ENCODE measurements at regions not wholly inside any gene's neighbourhood (a gene's known extent, or its start where the extent isn't known, plus 50 kb on each side); places are given as distances from the start of the nearest gene placed in this dataset.

DNA sequence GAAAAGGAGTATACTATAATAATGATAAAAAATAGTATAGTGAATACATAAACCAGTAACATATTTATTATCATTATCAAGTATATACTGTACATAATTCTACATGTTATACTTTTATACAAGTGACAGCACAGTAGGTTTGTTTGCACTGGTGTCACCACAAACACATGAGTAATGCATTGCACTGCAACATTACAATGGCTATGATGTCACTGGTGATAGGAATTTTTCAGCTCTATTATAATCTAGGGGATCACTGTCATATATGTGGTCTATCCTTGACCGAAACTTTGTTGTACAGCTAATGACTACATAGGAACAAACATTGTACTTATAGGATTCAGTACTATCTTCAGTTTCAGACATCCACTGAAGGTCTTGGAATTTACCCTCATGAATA lies 165.8 kb upstream of the SYT1 start:
- DNase-seq (ENCODE audit: low spot score) = no peak

DNA sequence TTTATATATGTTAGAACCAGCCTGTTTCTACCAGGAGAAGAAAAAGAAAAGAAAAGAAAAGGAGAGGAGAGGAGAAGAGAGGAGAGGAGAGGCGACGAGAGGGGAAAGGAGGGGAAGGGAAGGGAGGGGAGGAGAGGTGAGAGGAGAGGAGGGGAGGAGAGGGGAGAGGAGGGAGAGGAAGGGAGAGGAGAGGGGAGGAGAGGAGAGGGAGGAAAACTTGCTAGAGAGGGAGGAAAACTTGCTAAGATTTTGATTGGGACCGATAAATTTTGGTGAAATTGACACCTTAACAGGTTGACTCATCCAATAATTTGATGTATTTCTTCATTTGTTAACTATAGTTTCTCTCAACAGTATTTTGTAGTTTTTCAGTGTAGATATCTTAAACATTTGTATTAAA lies 164.0 kb upstream of the SYT1 start:
- no peak for DNase-seq (ENCODE audit: low spot score)

DNA sequence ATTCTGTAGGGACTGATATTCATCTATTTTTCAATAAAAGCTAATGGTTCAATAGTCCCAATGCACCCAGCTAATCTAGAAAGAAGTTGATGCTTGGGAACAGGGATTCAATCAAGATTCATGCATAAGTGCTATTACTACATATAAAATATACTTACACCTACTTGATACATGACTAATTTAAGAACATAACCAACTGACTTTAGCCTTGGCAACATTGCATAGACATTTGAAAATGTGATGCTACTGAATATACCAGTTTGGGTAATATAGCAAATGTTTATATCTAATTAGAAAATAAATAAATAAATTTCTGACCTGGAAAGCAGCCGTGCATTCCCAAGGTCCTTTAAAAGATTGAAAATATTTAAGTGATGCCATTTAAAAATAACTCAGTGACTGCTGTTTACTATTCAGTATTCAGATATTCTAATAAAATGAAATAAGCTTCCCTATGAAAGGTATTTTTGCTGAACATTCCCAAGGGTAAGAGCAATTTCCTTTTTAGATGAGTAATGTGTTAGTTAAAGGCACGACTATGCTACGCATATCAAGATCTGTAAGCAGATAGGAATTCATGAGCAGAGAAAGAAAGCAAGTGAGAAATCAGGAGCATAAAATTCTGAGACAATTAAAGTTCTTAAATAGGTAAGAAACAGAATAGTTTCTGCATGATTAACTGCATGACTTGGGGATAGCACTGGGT lies 160.6 kb upstream of the SYT1 start:
- DNase-seq (ENCODE audit: low spot score) = peak; percentile 61

DNA sequence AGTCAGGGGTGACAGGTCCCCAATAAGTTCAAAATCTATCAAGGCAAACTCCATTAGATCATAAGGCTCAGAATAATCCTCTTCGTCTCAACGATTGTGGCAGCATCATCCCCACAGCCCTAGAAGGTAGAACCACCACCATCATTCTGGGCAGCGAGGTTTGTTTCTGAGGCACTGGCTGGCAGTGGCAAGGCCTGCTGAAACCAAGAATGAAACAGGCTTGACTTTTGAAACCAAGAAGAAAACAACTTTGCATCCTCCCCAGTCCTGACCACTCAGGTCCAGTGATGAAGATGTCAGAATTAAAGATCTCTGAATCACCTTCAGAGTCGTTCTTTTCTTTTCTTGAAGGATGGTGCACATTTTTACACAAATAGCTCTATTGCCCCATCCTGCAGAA lies 152.6 kb upstream of the SYT1 start:
- DNase-seq (ENCODE audit: low spot score) = no peak

DNA sequence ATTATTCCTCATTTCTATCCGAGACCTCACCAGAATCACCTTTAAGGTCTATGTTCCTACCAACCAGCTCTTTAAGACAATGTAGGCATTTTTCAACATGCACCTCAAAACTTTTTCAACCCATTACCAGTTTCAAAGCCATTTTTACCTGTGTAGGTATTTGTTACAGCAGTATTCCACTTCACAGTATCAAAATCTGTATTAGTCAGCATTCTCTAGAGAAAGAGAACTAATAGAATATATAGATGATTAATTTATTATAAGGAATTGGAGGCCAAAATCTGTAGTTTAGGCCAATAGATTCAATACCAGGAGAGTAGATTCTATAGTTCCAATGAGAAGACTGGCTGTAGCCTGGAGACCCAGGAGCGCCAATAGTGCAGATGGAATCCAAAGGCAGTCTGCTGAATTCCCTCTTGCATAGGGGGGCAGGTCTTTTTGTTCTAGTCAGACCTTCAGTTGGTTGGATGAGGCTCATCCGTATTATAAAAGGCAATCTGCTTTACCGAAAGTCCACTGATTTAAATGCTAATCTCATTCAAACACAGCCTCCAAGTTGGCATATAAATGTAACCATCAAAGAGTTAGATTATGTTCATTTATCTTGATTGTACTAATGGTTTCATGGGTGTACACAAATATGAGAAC lies 151.6 kb upstream of the SYT1 start:
- no peak for DNase-seq (ENCODE audit: low spot score)

DNA sequence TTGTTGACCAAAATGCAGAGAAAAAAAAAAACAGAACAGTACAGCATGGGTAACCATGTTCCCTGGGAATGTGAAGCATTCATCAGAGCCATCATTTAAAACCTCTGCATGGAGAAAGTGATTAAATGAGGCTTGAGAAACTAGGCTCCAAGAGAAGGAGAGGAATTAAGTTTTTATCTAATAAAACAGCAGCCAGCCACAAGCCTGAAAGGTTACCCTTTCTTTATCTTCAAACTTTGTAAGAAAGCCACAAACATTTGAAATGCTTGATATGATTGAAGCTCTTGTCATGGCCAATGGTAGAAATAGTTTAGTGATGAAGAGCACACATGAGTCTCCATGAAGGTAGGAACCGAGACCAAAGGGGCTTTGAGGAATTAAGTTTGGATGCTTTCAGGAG lies 144.9 kb upstream of the SYT1 start:
- DNase-seq (ENCODE audit: low spot score) = no peak

DNA sequence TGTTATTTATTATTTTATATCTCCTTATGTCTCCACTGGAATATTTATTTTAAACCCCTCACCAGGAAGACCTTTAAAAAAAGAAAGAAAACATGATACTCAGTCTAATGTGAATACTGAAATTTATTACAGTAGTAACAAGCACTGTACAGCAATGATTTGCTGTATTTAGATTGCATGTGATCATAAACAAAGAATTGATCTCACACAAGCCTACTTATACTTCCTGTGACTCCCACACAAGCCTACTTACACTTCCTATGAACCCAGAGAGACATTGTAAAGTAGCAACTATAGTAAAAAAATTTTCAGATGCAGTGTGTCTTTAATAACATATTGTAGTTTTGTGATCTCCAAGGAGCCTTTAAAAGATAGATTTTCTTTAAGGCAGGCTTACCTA lies 142.7 kb upstream of the SYT1 start:
- no peak for DNase-seq (ENCODE audit: low spot score)

DNA sequence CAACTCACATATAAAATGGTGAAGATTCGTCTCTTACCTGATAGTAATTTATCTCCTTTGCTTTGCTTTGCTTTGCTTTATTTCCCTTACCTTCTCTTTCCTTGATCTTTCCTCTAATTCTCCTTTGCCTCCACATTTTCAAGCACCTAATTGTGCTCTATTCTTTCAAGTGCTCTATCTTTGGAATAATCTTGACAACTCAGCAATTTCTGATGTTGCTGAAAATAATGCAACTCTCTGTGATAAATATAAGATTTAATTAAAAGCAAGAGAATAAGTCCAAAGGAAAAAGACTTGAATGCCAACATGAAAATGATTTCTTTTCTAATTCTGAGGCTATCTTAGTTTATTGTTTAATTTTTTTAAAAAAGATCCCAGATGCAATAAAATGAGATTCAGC lies 139.5 kb upstream of the SYT1 start:
- DNase-seq (ENCODE audit: low spot score) = no peak

DNA sequence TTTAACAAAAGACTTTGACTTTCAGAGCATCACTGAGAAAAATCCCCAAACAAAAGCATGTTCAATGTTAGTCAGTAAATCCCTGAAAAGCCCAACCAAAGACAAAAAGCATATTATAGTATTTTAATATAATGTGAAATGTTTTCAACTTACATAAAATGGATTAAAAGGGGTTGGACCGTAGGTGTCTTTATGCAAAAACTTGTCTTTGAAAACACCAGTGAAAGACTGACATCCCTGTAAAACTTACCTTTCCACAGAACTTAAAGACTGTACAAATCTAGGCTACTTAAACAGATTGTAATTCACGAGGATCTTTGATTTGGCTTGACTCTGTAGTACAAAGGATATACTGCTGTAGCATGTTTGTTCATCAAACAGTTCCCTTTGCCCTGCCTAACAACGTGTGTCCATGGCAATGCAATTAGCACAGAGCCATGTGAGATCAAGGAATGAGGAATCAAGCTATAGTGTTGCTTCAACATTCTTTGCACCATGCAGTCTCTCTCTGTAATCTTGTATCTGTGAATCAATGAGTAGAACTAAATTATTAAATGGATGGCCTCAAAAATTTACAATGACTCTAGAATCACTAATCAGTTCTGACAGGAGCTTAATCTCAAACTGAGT lies 138.5 kb upstream of the SYT1 start:
- DNase-seq (ENCODE audit: low spot score) = no peak

DNA sequence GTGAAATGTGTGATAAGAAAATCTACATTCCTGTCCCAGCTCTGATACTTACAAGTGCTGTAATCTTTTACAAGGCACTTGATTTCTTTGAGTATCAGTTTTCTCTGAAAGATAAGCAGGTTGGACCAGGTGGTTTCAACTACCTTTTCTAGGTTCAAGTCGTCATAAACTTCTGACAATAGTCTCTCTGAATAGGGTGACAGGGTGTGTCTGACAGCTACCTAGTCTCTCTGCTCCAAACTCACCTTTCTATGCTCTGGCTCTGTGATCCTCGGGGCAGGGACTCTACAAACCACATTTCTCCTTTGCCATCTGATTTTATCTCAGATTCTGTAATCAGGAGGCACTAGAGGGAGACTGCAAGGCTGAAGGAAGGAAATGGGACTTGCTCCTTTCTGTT lies 137.7 kb upstream of the SYT1 start:
- no peak for DNase-seq (ENCODE audit: low spot score)

DNA sequence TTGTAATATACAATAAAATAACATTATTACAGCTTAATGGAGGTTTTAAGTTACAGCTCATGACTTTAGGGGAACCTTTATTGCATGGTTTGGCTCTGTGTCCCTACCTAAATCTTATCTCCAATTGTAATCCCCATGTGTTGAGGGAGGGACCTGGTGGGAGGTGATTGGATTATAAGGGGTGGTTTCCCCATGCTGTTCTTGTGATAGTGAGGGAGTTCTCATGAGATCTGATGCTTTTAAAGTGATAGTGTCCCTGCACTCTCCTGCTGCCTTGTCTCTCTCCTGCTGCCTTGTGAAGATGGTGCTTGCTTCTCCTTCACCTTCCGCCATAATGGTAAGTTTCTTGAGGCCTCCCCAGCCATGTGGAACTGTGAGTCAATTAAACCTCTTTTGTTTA lies 132.1 kb upstream of the SYT1 start:
- no peak for DNase-seq (ENCODE audit: low spot score)

DNA sequence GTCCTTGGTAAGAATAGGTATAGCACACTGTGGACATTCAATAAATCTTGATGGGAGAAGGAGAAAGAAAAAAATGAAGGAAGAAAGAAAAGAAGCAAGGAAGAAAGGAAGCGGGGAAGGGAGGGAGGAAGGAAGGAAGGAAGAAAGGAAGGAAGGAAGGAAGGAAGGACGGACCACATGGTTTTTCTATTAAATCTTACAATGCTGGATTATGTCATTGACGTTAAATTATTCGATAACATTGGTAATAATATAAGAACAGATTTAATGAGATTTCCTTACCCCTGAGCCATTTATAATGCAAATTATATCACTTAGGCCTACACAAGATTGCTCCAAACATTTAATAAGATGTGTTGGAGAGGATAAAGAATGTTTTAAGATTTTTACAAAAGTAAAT lies 124.9 kb upstream of the SYT1 start:
- DNase-seq (ENCODE audit: low spot score) = no peak

DNA sequence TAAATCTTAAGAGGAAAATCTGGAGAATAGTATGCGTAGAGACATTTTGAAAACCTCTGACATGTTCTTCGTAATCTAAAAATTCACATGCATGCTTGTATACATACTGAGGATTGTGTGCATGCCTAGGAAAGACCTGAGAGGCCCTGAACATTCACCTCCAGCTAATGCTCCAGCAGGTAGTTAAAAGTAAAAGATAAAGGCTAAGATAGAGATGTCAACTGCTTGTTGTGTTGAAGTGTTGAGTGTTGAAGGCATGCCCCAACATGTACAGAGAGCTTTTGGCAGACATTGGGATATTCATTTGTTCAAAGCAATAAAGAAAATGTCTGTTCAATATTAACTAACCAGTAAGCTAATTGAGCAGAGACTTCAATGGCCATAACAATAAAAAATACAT lies 118.6 kb upstream of the SYT1 start:
- DNase-seq (ENCODE audit: low spot score) = no peak

DNA sequence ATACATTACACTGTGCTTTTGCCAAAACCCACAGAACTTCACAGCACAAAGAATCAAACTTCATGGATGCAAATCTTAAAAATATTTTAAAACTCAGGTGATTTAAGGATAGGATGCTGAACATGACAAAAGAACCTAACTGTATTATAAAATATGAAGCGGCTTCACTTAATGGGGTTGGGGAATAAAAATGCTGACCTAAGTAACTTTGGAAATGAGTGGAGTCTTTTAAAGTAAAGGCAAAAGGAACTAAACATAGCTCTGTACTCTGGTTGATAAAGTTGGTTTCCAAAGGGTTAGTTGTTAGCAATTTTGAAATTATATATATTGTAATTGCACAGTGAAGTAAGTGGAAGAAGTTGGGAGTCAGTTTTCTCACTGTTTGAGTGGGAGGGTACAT lies 111.5 kb upstream of the SYT1 start:
- no peak for DNase-seq (ENCODE audit: low spot score)

DNA sequence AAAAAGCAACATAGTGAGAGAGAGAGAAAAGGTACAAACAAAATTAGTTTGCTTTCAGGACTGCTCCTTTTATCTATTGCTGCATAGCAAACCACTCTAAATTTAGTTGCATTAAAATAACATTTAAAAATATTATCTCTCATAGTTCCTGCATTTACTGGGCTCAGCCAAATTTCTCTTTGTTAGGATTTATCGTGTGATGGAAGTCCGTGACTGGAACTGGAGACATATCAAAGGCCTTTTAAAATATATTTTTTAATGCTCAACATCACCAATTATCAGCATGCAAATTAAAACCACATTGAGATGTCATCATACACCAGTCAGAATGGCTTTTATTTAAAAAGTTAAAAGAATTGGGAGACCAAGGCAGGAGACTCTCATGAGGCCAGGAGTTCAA lies 107.6 kb upstream of the SYT1 start:
- DNase-seq (ENCODE audit: low spot score) = no peak

DNA sequence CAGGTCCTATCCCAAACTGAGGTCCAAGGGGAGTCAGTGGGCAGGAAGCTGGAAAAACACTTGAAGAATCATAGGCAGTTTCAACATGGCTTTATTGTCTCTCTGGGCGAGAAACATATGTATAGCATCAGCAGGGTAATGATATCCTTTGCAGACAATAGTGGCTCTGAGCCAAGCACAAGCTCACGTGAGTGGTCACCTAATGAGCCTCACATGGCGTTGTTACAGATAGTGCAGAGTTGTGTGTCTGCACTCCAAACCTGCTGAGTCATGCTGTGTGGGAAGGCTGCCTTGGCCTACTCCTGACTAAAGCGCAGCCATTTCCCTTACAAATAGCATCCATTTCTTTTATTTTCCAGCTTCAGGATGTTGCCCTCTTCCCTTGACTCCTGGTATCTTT lies 105.2 kb upstream of the SYT1 start:
- DNase-seq (ENCODE audit: low spot score) = no peak

DNA sequence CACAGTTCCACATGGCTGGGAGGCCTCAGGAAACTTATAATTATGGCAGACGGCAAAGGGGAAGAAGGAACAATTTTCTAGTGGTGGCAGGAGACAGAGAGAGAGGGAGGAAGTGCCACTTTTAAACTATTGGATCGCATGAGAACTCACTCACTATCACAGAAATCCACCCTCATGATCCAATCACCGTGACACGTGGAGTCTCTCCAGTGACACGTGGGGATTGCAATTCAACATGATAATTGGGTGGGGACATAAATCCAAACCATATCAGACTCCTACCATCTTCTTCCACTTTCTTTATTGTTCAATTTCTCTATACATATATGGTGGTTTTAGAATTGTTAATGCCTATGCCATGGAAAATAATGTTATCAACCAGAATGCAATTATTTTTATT lies 103.7 kb upstream of the SYT1 start:
- no peak for DNase-seq (ENCODE audit: low spot score)

DNA sequence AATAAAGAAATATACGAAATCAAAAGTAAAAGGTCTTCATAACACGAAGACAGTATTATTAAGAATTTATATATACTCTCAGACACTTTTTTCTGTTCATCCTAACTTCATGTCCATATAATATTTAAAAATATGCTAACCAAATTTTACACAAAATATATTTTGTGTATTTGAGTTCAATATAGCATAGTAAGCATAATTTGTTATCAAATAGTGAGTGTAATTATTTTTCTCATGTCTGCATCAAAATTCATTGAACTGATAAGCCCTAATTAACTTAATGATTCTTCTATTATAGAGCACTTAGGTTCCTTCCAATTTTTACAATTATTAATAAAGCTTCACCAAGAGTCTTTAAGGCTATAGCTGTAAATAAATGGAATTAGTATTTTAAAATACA lies 99.7 kb upstream of the SYT1 start:
- DNase-seq (ENCODE audit: low spot score) = no peak

DNA sequence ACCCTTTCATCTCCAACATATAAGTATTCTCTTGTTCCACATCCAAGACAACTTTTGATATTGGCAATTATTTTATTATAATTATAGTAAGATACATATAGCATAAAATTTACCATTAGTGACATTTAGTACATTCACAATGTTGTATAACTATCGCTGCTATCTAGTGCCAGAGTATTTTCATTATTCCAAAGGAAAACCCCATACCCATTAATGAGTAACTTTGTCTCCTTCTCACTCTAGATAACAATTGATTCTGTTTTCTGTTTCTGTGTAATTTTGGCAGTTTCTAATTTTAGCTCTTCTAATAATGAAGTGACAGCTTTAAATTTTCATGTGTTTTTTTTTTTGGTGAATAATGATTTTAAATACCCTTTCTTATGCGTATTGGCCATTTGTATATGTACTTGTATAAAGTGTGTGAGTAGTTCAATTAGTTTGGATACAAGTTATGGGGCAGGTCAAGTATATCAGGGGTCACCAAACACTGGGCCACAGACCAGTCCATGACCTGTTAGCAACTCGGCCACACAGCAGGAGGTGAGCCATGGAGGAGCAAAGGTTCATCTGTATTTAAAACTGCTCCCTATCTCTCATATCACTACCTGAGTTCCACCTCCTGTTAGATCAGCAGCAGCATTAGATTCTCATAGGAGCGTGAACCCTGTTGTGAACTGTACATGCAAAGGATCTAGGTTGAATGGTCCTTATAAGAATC lies 97.2 kb upstream of the SYT1 start:
- no peak for DNase-seq (ENCODE audit: low spot score)

DNA sequence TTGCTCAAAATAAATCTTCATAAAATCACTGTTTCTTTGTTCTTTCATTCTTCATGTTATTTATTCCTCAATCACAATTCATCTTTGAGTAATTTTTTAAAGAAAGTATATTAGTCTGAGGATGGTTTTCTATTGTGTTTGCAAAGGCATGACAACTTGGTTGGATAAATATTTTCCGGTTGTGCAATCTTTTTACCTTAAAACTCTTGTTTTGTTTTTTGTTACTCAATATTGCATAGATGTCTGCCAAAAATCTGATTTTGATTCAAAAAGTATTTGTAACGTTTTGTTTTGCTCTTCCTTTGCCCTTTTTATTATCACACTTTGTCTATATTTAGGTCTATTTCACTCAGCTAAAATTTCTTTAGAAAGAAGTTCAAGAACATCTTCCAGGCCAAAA lies 86.2 kb upstream of the SYT1 start:
- peak; percentile 2 for DNase-seq (ENCODE audit: low spot score)

DNA sequence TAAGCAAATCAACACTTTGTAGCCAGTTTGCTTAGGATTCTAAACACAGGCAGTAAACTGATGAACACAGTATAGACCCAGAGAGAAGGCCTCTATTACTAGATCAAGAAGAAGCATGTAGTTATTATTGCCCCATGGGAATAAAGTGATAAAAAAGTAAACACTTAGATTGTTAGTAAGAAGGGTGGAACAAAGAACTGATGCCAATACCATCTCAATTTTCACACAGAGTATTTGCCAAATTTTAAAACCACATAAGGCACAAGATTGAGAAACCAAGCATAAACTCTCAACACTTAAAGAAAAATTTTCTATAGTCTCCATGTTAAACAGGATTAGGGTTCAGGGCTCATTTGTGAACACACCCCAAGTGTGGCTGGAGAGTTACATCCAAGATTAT lies 77.0 kb upstream of the SYT1 start:
- DNase-seq (ENCODE audit: low spot score) = no peak

DNA sequence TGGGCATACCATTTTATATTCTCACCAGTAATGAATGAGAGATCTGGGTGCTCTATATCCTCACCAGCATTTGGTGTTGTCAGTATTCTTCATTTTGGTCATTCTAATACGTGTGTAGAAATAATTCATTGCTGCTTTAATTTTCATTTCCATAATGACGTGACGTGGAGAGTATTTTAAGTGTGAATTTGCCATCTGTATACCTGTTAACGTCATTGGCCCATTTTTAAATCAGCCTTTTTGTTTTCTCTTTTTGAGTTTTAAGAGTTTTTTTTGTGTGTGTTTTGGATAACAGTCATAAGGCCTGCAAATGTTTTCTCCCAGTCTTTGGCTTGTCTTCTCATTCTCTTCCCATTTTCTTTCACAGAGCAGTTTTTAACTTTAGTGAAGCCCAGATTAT lies 74.4 kb upstream of the SYT1 start:
- DNase-seq (ENCODE audit: low spot score) = no peak

DNA sequence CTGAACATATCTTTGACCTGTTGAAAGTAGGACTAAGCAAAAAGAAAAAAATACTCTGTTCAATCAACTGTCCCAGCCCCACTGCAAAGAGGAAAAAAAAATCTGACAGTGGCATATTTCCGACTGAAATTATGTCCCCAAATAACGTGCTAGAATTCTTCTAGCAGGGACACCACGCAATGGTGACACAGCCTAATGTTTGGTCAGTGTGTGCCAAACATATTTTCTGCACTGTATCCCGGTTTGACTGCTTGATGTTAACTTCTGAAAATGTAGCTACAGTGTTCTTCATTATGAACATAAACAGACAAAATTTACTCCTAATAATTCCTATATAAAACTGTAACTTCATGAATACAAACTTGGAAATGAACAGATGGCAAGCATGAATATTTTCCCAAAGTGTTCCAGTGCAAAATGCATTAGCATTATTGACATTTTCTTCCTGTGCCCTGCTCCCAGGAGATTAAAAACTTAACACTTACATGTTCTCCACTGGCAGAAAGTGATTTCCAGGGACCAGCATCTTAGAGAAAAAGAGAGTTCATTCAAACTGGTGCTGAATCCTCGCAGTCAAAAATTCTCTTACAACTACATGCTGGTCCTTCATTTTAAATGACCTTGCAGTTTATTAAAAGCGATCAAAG lies 72.4 kb upstream of the SYT1 start:
- no peak for DNase-seq (ENCODE audit: low spot score)

Data from GM03348 (cell line).